ENCODE measurements at regions not wholly inside any gene's neighbourhood (a gene's known extent, or its start where the extent isn't known, plus 50 kb on each side); places are given as distances from the start of the nearest gene placed in this dataset.

- TF ChIP-seq CTCF (IDR thresholded peaks at IDR 0.05) (no peak), POLR2A (IDR thresholded peaks at IDR 0.05) (no peak)
Measured at GRCh38 chr12:13546231-13546630, 349.7 kb downstream of the EMP1 start.
